ENCODE measurements at regions not wholly inside any gene's neighbourhood (a gene's known extent, or its start where the extent isn't known, plus 50 kb on each side); places are given as distances from the start of the nearest gene placed in this dataset.

- intact Hi-C loops (cut with DNase I), result no loop called here
- Histone ChIP-seq H3K4me3 (no peak overlapping the region), H3K9me3 (no peaks in the 10 kb centered on the region), H3K27ac (no peak overlapping the region), H3K36me3 (no peaks in the 10 kb centered on the region), H3K4me1 (no peaks in the 10 kb centered on the region), H3K27me3 (no peaks in the 10 kb centered on the region)
- TF ChIP-seq POLR2A (IDR thresholded peaks at IDR 0.05) (no peak), POLR2AphosphoS5 (IDR thresholded peaks at IDR 0.05; ENCODE audit: insufficient read depth in 1 of 2, low read depth in 1 of 2) (no peak), CTCF (IDR thresholded peaks at IDR 0.05) (no peak)
- no peak for DNase-seq (ENCODE audit: extremely low spot score in 2 of 2)
Observed at GRCh38 chr5:117813850-117814249, 1174.5 kb downstream of the DTWD2 start.

- no peak for TF ChIP-seq POLR2A (IDR thresholded peaks at IDR 0.05)
- no peak for TF ChIP-seq POLR2AphosphoS5 (IDR thresholded peaks at IDR 0.05; ENCODE audit: insufficient read depth in 1 of 2, low read depth in 1 of 2)
- TF ChIP-seq CTCF (IDR thresholded peaks at IDR 0.05), result no peak
- no peaks in the 10 kb centered on the region for H3K9me3 ChIP-seq
- no peak overlapping the region for H3K27ac ChIP-seq
- no peak for DNase-seq (ENCODE audit: extremely low spot score in 2 of 2)
- no peaks in the 10 kb centered on the region for H3K4me1 ChIP-seq
- no peaks in the 10 kb centered on the region for H3K27me3 ChIP-seq
- no peak overlapping the region for H3K4me3 ChIP-seq
- intact Hi-C loops (cut with DNase I), result no loop called here
- no peaks in the 10 kb centered on the region for H3K36me3 ChIP-seq
Observed at GRCh38 chr5:117812861-117813260, 1175.5 kb downstream of the DTWD2 start.

GRCh38 chr5:117809251-117809650, 1179.1 kb downstream of the DTWD2 start:
- no peak overlapping the region for H3K27ac ChIP-seq
- no peak for TF ChIP-seq POLR2A (IDR thresholded peaks at IDR 0.05)
- TF ChIP-seq CTCF (IDR thresholded peaks at IDR 0.05), result no peak
- no peak for TF ChIP-seq POLR2AphosphoS5 (IDR thresholded peaks at IDR 0.05; ENCODE audit: insufficient read depth in 1 of 2, low read depth in 1 of 2)
- no peaks in the 10 kb centered on the region for H3K9me3 ChIP-seq
- intact Hi-C loops (cut with DNase I), result no loop called here
- H3K27me3 ChIP-seq, result no peaks in the 10 kb centered on the region
- H3K4me3 ChIP-seq, result no peak overlapping the region
- no peak for DNase-seq (ENCODE audit: extremely low spot score in 2 of 2)
- no peaks in the 10 kb centered on the region for H3K36me3 ChIP-seq
- no peaks in the 10 kb centered on the region for H3K4me1 ChIP-seq

- H3K27ac ChIP-seq, result no peak overlapping the region
- no peak for TF ChIP-seq POLR2AphosphoS5 (IDR thresholded peaks at IDR 0.05; ENCODE audit: insufficient read depth in 1 of 2, low read depth in 1 of 2)
- no peak for DNase-seq (ENCODE audit: extremely low spot score in 2 of 2)
- no peaks in the 10 kb centered on the region for H3K36me3 ChIP-seq
- no peaks in the 10 kb centered on the region for H3K9me3 ChIP-seq
- intact Hi-C loops (cut with DNase I), result no loop called here
- H3K4me1 ChIP-seq, result no peaks in the 10 kb centered on the region
- no peaks in the 10 kb centered on the region for H3K27me3 ChIP-seq
- H3K4me3 ChIP-seq, result no peak overlapping the region
Observed at GRCh38 chr5:117805058-117805457, 1183.3 kb downstream of the DTWD2 start.

GRCh38 chr5:117803533-117803932, 1184.8 kb downstream of the DTWD2 start:
- H3K27ac ChIP-seq, result no peak overlapping the region
- H3K4me3 ChIP-seq, result no peak overlapping the region
- TF ChIP-seq CTCF (IDR thresholded peaks at IDR 0.05), result no peak
- no peak for TF ChIP-seq POLR2AphosphoS5 (IDR thresholded peaks at IDR 0.05; ENCODE audit: insufficient read depth in 1 of 2, low read depth in 1 of 2)
- no peak for TF ChIP-seq POLR2A (IDR thresholded peaks at IDR 0.05)
- H3K36me3 ChIP-seq, result no peaks in the 10 kb centered on the region
- H3K9me3 ChIP-seq, result no peaks in the 10 kb centered on the region
- no peak for DNase-seq (ENCODE audit: extremely low spot score in 2 of 2)
- H3K27me3 ChIP-seq, result no peaks in the 10 kb centered on the region
- intact Hi-C loops (cut with DNase I), result no loop called here
- no peaks in the 10 kb centered on the region for H3K4me1 ChIP-seq

GRCh38 chr5:117801583-117801982, 1186.8 kb downstream of the DTWD2 start:
- no peak for TF ChIP-seq POLR2AphosphoS5 (IDR thresholded peaks at IDR 0.05; ENCODE audit: insufficient read depth in 1 of 2, low read depth in 1 of 2)
- no peak for TF ChIP-seq CTCF (IDR thresholded peaks at IDR 0.05)
- no peak for TF ChIP-seq POLR2A (IDR thresholded peaks at IDR 0.05)
- intact Hi-C loops (cut with DNase I), result no loop called here
- Histone ChIP-seq H3K4me1 (no peaks in the 10 kb centered on the region), H3K36me3 (no peaks in the 10 kb centered on the region), H3K27me3 (no peaks in the 10 kb centered on the region), H3K27ac (no peak overlapping the region), H3K4me3 (no peak overlapping the region), H3K9me3 (no peaks in the 10 kb centered on the region)
- DNase-seq (ENCODE audit: extremely low spot score in 2 of 2), result no peak

Measured in vagina (tissue), 2 donors.